Gastroesophageal sphincter (tissue), 4 donors: ENCODE measurements at regions not wholly inside any gene's neighbourhood (a gene's known extent, or its start where the extent isn't known, plus 50 kb on each side); places are given as distances from the start of the nearest gene placed in this dataset.

Experiments
- ATAC-seq: fragments of 150-250 bp; one replicate; pipeline ENCODE4 v1.9.1; 2016; ENCODE audit warnings: mild to moderate bottlenecking, moderate library complexity
- H3K27ac ChIP-seq, 4 donors: fragments of 200-600 bp; sonication (generic) in 3 of 4; 1 replicate in 3 of 4; 2 replicates in 1 of 4; pipeline ENCODE4 v1.5.1; 2016 to 2019
- H3K27me3 ChIP-seq: fragments of 200-600 bp; sonication (generic); one replicate; pipeline ENCODE4 v1.5.1; 2019
- H3K36me3 ChIP-seq, 2 donors: fragments of 200-600 bp; sonication (generic); one replicate each; pipeline ENCODE4 v1.5.1; 2019; ENCODE audit warnings: control low read depth in 1 of 2
- H3K4me1 ChIP-seq, 3 donors: fragments of 200-600 bp; sonication (generic); 1 replicate in 2 of 3; 2 replicates in 1 of 3; pipeline ENCODE4 v1.5.1; 2016 to 2019; ENCODE audit warnings: control low read depth in 2 of 3
- H3K4me3 ChIP-seq, 2 donors: fragments of 200-600 bp; sonication (generic); one replicate each; pipeline ENCODE4 v1.5.1; 2019; ENCODE audit warnings: mild to moderate bottlenecking in 1 of 2, moderate library complexity in 1 of 2
- H3K9me3 ChIP-seq, 3 donors: fragments of 200-600 bp; sonication (generic); one replicate each; pipeline ENCODE4 v1.5.1; 2017 to 2019; ENCODE audit warnings: control low read depth in 2 of 3
- CTCF ChIP-seq, 4 experiments: fragments of 200-600 bp in 2 of 4; fragments of 450-650 bp in 2 of 4; sonication (generic) in 1 of 4; IDR thresholded peaks; one replicate each; pipeline ENCODE4 v1.5.1; 2017 to 2019; ENCODE audit warnings: antibody characterized with exemption in 4 of 4, mild to moderate bottlenecking in 2 of 4, moderate library complexity in 2 of 4
- EP300 ChIP-seq: sonication (generic); formaldehyde crosslinking; IDR thresholded peaks from one replicate; pipeline ENCODE4 v1.6.1; 2017; ENCODE audit warnings: antibody characterized with exemption, mild to moderate bottlenecking
- POLR2A ChIP-seq, 2 donors: fragments of 450-650 bp; IDR thresholded peaks; one replicate each; pipeline ENCODE4 v1.6.1; 2017; ENCODE audit warnings: antibody characterized with exemption in 2 of 2, mild to moderate bottlenecking in 2 of 2, moderate library complexity in 1 of 2
- POLR2AphosphoS5 ChIP-seq: sonication (generic); formaldehyde crosslinking; IDR thresholded peaks from one replicate; pipeline ENCODE4 v1.6.1; 2017; ENCODE audit warnings: antibody characterized with exemption
- WGBS, 2 donors: methylation state at CpG; one replicate each; pipeline ENCODE4 v1.1.5; 2018; ENCODE audit warnings: low coverage in 1 of 2; 5-methylcytosine and 5-hydroxymethylcytosine counted together

- H3K4me1 ChIP-seq: no peaks in the 10 kb centered on the region
- ATAC-seq: no peak
- no peaks in the 10 kb centered on the region for H3K9me3 ChIP-seq
- WGBS, 2 donors: 88 to 89% methylated on average over 1 of the region's 1 CpG
- no peaks in the 10 kb centered on the region for H3K36me3 ChIP-seq
- no peak overlapping the region for H3K4me3 ChIP-seq
- TF ChIP-seq POLR2A (IDR thresholded peaks at IDR 0.05): no peak
- no peak for TF ChIP-seq CTCF (IDR thresholded peaks at IDR 0.05)
- TF ChIP-seq EP300: no peak
- TF ChIP-seq POLR2AphosphoS5: no peak
- H3K27ac ChIP-seq: no peak overlapping the region
- no peaks in the 10 kb centered on the region for H3K27me3 ChIP-seq
Observed at GRCh38 chr5:164722702-164723101, 1217.3 kb downstream of the MAT2B start.

GRCh38 chr5:164727012-164727411, 1221.6 kb downstream of the MAT2B start:
- no peak for TF ChIP-seq POLR2A (IDR thresholded peaks at IDR 0.05)
- no peak for TF ChIP-seq EP300
- no peak for TF ChIP-seq POLR2AphosphoS5
- no peak for TF ChIP-seq CTCF (IDR thresholded peaks at IDR 0.05)
- WGBS, 2 donors: 43 to 75% methylated on average over 1 to 2 of the region's 2 CpGs
- no peaks in the 10 kb centered on the region for H3K9me3 ChIP-seq
- ATAC-seq: no peak
- no peak overlapping the region for H3K27ac ChIP-seq
- H3K36me3 ChIP-seq: no peaks in the 10 kb centered on the region
- H3K4me1 ChIP-seq: no peaks in the 10 kb centered on the region
- H3K4me3 ChIP-seq: no peak overlapping the region
- H3K27me3 ChIP-seq: no peaks in the 10 kb centered on the region

- TF ChIP-seq CTCF (IDR thresholded peaks at IDR 0.05) (no peak), POLR2AphosphoS5 (no peak), POLR2A (IDR thresholded peaks at IDR 0.05) (no peak), EP300 (no peak)
- WGBS, 2 donors: 82 to 83% methylated on average over 1 to 3 of the region's 3 CpGs
Observed at GRCh38 chr5:164728733-164729132, 1223.3 kb downstream of the MAT2B start.

GRCh38 chr5:164735334-164735733, 1229.9 kb downstream of the MAT2B start:
- ATAC-seq: no peak
- TF ChIP-seq POLR2AphosphoS5 (no peak), CTCF (IDR thresholded peaks at IDR 0.05) (no peak), POLR2A (IDR thresholded peaks at IDR 0.05) (no peak), EP300 (no peak)
- no peak overlapping the region for H3K4me3 ChIP-seq
- H3K27me3 ChIP-seq: no peaks in the 10 kb centered on the region
- H3K27ac ChIP-seq: no peak overlapping the region
- H3K9me3 ChIP-seq: no peaks in the 10 kb centered on the region
- H3K36me3 ChIP-seq: no peaks in the 10 kb centered on the region
- H3K4me1 ChIP-seq: no peaks in the 10 kb centered on the region

More at GRCh38 chr5:164728733-164729132, 1223.3 kb downstream of the MAT2B start:
- Histone ChIP-seq H3K4me1 (no peaks in the 10 kb centered on the region), H3K4me3 (no peak overlapping the region), H3K27ac (no peak overlapping the region), H3K9me3 (no peaks in the 10 kb centered on the region), H3K36me3 (no peaks in the 10 kb centered on the region), H3K27me3 (no peaks in the 10 kb centered on the region)
- no peak for ATAC-seq

- Histone ChIP-seq H3K27ac (no peak overlapping the region), H3K27me3 (no peaks in the 10 kb centered on the region), H3K9me3 (no peaks in the 10 kb centered on the region), H3K4me1 (no peaks in the 10 kb centered on the region), H3K4me3 (no peak overlapping the region), H3K36me3 (no peaks in the 10 kb centered on the region)
- TF ChIP-seq CTCF (IDR thresholded peaks at IDR 0.05): no peak
- ATAC-seq: no peak
- 90 to 100% methylated on average over 2 to 3 of the region's 3 CpGs for WGBS, 2 donors
Observed at GRCh38 chr5:164741376-164741775, 1236.0 kb downstream of the MAT2B start.
